ENCODE measurements at regions not wholly inside any gene's neighbourhood (a gene's known extent, or its start where the extent isn't known, plus 50 kb on each side); places are given as distances from the start of the nearest gene placed in this dataset.
A peak's percentile ranks its signal among the peaks of the same experiment; 100 is the strongest.
"Not testable (repeated sequence)": the region's sequence is repeated elsewhere in the genome, so short reads cannot be mapped to it uniquely, and the experiment has no call there.

GRCh38 chr2:89850481-89850880 lies 1159.0 kb downstream of the RPIA start:
- no peak for TF ChIP-seq ARNTL (CRISPR knock-in tag; IDR thresholded peaks at IDR 0.05; ENCODE audit: borderline replicate concordance, low read depth)
- TF ChIP-seq PPARA (CRISPR knock-in tag; IDR thresholded peaks at IDR 0.05; ENCODE audit: borderline replicate concordance): no peak
- TF ChIP-seq ZNF8 (CRISPR knock-in tag; IDR thresholded peaks at IDR 0.05): no peak
- TF ChIP-seq, protein P1, sequence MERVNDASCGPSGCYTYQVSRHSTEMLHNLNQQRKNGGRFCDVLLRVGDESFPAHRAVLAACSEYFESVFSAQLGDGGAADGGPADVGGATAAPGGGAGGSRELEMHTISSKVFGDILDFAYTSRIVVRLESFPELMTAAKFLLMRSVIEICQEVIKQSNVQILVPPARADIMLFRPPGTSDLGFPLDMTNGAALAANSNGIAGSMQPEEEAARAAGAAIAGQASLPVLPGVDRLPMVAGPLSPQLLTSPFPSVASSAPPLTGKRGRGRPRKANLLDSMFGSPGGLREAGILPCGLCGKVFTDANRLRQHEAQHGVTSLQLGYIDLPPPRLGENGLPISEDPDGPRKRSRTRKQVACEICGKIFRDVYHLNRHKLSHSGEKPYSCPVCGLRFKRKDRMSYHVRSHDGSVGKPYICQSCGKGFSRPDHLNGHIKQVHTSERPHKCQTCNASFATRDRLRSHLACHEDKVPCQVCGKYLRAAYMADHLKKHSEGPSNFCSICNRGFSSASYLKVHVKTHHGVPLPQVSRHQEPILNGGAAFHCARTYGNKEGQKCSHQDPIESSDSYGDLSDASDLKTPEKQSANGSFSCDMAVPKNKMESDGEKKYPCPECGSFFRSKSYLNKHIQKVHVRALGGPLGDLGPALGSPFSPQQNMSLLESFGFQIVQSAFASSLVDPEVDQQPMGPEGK (CRISPR knock-in tag; IDR thresholded peaks at IDR 0.05; ENCODE audit: borderline replicate concordance): no peak
- no peak for ATAC-seq

DNA sequence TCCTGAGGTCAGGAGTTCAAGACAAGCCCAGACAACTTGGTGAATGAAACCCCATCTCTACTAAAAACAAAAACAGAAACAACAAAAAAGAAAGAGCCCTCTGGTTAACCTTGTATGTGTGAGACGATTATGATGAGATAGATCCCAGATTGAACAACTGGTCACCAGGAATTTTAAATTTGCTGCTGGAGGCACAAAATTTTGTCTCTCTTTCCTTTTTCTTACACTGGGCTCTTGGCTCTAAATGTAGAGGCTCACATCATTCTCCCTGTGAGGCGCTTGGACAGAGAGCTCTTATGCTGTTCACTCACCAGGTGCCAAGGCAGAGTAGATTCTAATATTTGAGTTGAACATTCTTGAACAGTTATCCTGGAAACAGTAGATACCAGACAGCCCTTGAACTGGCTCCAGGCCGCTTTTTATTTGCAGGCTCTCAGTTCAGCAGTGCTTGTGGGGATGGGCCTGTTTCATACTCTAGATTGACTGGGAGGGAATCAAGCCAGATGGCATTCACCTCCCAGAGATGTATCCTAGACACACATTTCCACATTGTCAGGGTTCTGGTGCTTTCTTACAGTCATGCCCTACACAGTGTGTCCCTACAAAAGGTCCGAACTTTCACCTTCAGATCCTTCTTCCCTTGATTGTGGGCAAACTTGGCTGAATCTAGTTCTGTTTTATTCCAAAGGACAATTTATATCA lies 1159.6 kb downstream of the RPIA start:
- ATAC-seq: no peak

DNA sequence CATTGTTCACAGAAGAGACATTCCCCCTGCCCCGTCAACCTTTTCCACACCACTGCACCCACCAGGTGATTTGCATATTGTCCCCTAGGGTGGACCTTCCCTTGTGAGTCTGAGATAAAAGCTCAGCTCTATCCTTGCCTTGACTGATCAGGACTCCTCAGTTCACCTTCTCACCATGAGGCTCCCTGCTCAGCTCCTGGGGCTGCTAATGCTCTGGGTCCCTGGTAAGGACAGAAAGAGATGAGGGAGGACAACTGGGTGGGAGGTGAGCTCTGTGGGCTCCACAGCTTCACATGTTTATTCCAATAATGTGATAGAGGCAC lies 1160.1 kb downstream of the RPIA start:
- TF ChIP-seq TCF4 (CRISPR knock-in tag; IDR thresholded peaks at IDR 0.05; ENCODE audit: borderline replicate concordance) (no peak), CSDC2 (CRISPR knock-in tag; IDR thresholded peaks at IDR 0.05) (no peak), ZFP30 (CRISPR knock-in tag; IDR thresholded peaks at IDR 0.05) (no peak), OSR1 (CRISPR knock-in tag; IDR thresholded peaks at IDR 0.05) (no peak), ESRRG (CRISPR knock-in tag; IDR thresholded peaks at IDR 0.05) (no peak), BACH2 (CRISPR knock-in tag; IDR thresholded peaks at IDR 0.05; ENCODE audit: borderline replicate concordance) (no peak), SNAI2 (CRISPR knock-in tag; IDR thresholded peaks at IDR 0.05) (no peak), ZNF70 (CRISPR knock-in tag; IDR thresholded peaks at IDR 0.05) (no peak), TSHZ2 (CRISPR knock-in tag; IDR thresholded peaks at IDR 0.05) (no peak)
- TF ChIP-seq, protein P2, sequence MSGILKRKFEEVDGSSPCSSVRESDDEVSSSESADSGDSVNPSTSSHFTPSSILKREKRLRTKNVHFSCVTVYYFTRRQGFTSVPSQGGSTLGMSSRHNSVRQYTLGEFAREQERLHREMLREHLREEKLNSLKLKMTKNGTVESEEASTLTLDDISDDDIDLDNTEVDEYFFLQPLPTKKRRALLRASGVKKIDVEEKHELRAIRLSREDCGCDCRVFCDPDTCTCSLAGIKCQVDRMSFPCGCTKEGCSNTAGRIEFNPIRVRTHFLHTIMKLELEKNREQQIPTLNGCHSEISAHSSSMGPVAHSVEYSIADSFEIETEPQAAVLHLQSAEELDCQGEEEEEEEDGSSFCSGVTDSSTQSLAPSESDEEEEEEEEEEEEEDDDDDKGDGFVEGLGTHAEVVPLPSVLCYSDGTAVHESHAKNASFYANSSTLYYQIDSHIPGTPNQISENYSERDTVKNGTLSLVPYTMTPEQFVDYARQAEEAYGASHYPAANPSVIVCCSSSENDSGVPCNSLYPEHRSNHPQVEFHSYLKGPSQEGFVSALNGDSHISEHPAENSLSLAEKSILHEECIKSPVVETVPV (CRISPR knock-in tag; IDR thresholded peaks at IDR 0.05): no peak
- TF ChIP-seq, protein P3, sequence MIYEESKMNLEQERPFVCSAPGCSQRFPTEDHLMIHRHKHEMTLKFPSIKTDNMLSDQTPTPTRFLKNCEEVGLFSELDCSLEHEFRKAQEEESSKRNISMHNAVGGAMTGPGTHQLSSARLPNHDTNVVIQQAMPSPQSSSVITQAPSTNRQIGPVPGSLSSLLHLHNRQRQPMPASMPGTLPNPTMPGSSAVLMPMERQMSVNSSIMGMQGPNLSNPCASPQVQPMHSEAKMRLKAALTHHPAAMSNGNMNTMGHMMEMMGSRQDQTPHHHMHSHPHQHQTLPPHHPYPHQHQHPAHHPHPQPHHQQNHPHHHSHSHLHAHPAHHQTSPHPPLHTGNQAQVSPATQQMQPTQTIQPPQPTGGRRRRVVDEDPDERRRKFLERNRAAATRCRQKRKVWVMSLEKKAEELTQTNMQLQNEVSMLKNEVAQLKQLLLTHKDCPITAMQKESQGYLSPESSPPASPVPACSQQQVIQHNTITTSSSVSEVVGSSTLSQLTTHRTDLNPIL (CRISPR knock-in tag; IDR thresholded peaks at IDR 0.05; ENCODE audit: low read depth): no peak
- TF ChIP-seq, protein P1 (CRISPR knock-in tag; IDR thresholded peaks at IDR 0.05; ENCODE audit: borderline replicate concordance): no peak
- no peak for ATAC-seq

More for the DNA sequence above, 1159.6 kb downstream of the RPIA start:
- TF ChIP-seq ZNF8 (CRISPR knock-in tag; IDR thresholded peaks at IDR 0.05): no peak

- ATAC-seq: not testable (repeated sequence)
Measured at GRCh38 chr2:89853427-89853826, 1162.0 kb downstream of the RPIA start.

DNA sequence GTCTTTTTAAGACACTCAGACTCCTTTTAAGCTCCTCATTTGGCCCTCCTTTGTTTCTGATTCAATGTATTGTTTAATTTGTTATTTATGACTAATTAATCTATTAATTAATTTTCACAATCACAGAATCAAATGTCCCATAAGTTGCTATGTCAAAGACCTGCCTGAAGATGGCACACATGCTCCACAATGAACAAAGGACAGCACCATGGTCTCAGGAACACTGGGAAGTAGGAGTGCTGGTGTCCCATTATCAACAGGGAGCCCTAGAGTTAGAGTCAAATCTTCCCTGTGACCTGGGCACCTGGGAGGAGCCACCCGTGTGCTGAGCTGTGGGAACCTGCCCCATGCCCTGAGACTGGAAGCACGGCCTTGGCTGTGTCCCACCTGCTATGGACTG lies 1164.3 kb downstream of the RPIA start:
- peak; percentile 40; the same call in 1 of the 3 replicates for ATAC-seq

- not testable (repeated sequence) for ATAC-seq
Measured at GRCh38 chr2:89856305-89856704, 1164.8 kb downstream of the RPIA start.

- not testable (repeated sequence) for ATAC-seq
Measured at GRCh38 chr2:89862164-89862563, 1170.7 kb downstream of the RPIA start.

DNA sequence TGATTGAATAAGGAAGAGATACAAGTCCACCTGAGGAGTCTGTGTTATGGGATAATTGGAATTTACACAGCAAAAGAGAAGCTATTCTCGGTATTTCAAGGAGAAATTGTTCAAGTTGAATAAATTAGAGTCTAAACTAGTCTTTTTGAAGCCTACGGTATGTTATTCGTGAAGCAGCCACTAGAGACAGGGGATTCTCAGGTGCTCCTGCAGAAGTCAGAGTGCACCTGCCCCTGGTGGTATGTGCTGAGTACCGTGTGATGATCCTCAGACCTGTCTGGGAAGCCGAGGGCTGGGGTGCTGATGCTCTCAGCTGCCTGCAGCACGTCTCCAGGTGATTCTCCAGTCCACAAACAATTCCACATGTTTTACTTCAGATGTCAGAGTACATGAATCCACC lies 1171.7 kb downstream of the RPIA start:
- not testable (repeated sequence) for ATAC-seq

DNA sequence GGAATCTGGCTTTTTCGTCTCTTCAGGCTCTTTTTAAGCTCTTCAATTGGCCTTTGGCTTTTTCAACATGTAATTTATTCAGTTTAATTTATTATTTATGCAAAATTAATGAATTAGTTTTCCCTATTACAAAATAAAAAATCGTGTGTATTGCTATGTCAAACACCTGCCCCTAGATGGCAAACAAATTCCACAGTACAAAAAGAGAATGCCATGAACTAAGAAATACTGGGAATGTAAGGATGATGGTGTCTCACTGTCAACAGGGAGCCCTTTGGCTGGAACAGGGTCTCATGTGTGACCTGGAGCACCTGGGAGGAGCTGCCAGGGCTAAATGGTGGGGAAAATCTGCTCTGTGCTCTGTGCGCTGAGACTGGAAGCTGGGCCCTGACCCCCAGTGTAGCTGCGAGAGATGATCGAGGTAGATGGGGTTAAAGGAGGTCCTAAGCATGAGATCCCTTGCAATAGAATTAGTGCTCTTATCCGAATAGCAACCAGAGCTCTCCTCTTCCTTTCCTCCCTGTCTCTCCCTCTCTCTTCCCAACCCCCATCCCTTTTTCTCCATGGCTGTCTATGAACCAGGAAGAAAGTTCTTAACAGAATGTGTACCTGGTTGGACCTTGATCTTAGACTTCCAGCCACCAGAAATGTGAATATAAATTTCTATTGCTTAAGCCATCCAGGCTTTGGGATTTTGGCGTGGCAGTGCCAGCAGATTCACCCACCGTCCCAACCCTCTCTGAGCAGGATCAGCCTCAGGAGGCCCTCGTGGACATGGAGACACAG lies 1183.5 kb downstream of the RPIA start:
- peak; percentile 49; the same call in 1 of the 3 replicates for ATAC-seq

DNA sequence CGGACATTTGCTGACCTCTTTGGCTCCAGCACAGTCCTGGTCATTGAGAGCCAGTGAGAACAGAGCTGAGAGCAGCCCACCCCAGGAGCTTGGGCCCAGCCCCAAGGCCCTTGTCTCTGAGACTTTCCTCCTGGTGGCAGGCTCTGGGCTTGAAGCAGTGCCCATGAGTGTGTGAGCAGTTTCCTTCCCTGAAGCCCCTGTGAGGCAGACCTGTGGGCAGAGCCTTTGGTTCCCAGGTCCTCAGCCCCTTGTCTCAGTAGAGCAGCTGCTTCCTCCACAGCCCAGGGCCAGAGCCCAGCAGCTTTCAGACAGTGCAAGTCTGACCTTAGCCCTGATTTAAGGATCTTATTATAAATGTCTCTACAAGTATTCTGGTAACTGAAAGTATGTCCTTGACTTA lies 1185.0 kb downstream of the RPIA start:
- not testable (repeated sequence) for ATAC-seq
